A549 (cell line): ENCODE measurements at regions not wholly inside any gene's neighbourhood (a gene's known extent, or its start where the extent isn't known, plus 50 kb on each side); places are given as distances from the start of the nearest gene placed in this dataset.

Experiments
- ATAC-seq, 2 experiments: fragments of 200-7000 bp in 1 of 2; fragments of >200 bp in 1 of 2; cut with Nextera tagmentation in 1 of 2; cut with Tn5 transposase in 1 of 2; 3 replicates each; pipeline versions ENCODE4 v1.8.0 to v1.9.1; 2018 to 2020; ENCODE audit warnings: mild to moderate bottlenecking in 1 of 2, moderate library complexity in 1 of 2
- CTCF ChIA-PET: fragments of 300-600 bp; sonication (Branson Sonifier 250); formaldehyde crosslinking; extraction: SDS; loops from one replicate; lab custom pipeline; 2021; ENCODE audit warnings: antibody characterized with exemption, inconsistent platforms; lab: Yijun Ruan, JAX
- POLR2A ChIA-PET: fragments of 350-600 bp; formaldehyde crosslinking; extraction: SDS; loops from one replicate; lab custom pipeline; 2021; ENCODE audit warnings: antibody characterized with exemption, inconsistent platforms; lab: Yijun Ruan, JAX
- DNase-seq, 2 experiments: peaks; one replicate each; pipeline versions ENCODE4 v3.0.0 to v3.0.0-alpha.2; 2011 to 2016; ENCODE audit warnings: low read depth in 1 of 2, low spot score in 1 of 2
- FAIRE-seq: peaks from 2 replicates; lab custom pipeline; 2011; peaks lifted over from hg19 to GRCh38; lab: Jason Lieb, UNC
- H3K27ac ChIP-seq, 2 experiments: fragments of >200 bp; sonication (Bioruptor Twin); formaldehyde crosslinking; 3 replicates each; pipeline ENCODE4 v1.5.1; 2016 to 2017
- H3K4me1 ChIP-seq: fragments of >200 bp; sonication (Bioruptor Twin); formaldehyde crosslinking; 3 replicates; pipeline ENCODE4 v1.6.1; 2016
- H3K4me2 ChIP-seq: fragments of >200 bp; sonication (Bioruptor Twin); formaldehyde crosslinking; 3 replicates; pipeline ENCODE4 v1.6.1; 2016
- H3K4me3 ChIP-seq: fragments of >200 bp; sonication (Bioruptor Twin); formaldehyde crosslinking; 3 replicates; pipeline ENCODE4 v1.5.1; 2016
- H3K9me3 ChIP-seq: fragments of >200 bp; sonication (Bioruptor Twin); formaldehyde crosslinking; 3 replicates; pipeline ENCODE4 v1.6.1; 2016
- CEBPB ChIP-seq, 2 experiments: fragments of >200 bp in 1 of 2; sonication (Bioruptor Twin) in 1 of 2; formaldehyde crosslinking in 1 of 2; IDR thresholded peaks; 2 replicates each; pipeline ENCODE4 v1.6.1; 2012 to 2016
- CHD4 ChIP-seq: fragments of 200-600 bp; sonication (generic); IDR thresholded peaks from 2 replicates; pipeline ENCODE4 v1.6.1; 2016; ENCODE audit warnings: antibody characterized with exemption, mild to moderate bottlenecking, borderline replicate concordance
- EHMT2 ChIP-seq: fragments of 200-600 bp; sonication (generic); IDR thresholded peaks from 2 replicates; pipeline ENCODE4 v1.6.1; 2016; ENCODE audit warnings: antibody characterized with exemption, low read depth, mild to moderate bottlenecking, moderate library complexity
- EP300 ChIP-seq, 2 experiments: fragments of >200 bp; sonication (Bioruptor Twin); formaldehyde crosslinking; IDR thresholded peaks; 2 replicates in 1 of 2; 3 replicates in 1 of 2; pipeline ENCODE4 v1.6.1; 2016 to 2017
- ESRRA ChIP-seq: fragments of 150-350 bp; IDR thresholded peaks from 2 replicates; pipeline ENCODE4 v1.6.1; 2014; ENCODE audit warnings: mild to moderate bottlenecking, low read length, borderline replicate concordance
- FOSB ChIP-seq: fragments of 250-450 bp; sonication (Bioruptor Pico); IDR thresholded peaks from 2 replicates; pipeline ENCODE4 v1.5.0; 2020; ENCODE audit warnings: mild to moderate bottlenecking, moderate library complexity
- FOSL2 ChIP-seq, 2 experiments: fragments of 450-650 bp in 1 of 2; fragments of >200 bp in 1 of 2; sonication (Bioruptor Twin) in 1 of 2; formaldehyde crosslinking; IDR thresholded peaks; 2 replicates each; pipeline versions ENCODE4 v1.5.0 to v1.6.1; 2016 to 2020; ENCODE audit warnings: mild to moderate bottlenecking in 1 of 2, moderate library complexity in 1 of 2
- FOXS1 ChIP-seq: fragments of 250-450 bp; sonication (Bioruptor Pico); IDR thresholded peaks from 2 replicates; pipeline ENCODE4 v1.5.0; 2020; ENCODE audit warnings: mild to moderate bottlenecking, moderate library complexity
- HOXA7 ChIP-seq: fragments of 250-450 bp; sonication (Bioruptor Pico); IDR thresholded peaks from 2 replicates; pipeline ENCODE4 v1.5.0; 2020; ENCODE audit warnings: mild to moderate bottlenecking, moderate library complexity
- JUN ChIP-seq, 2 experiments: fragments of >200 bp; sonication (Bioruptor Twin); formaldehyde crosslinking; IDR thresholded peaks; 2 replicates in 1 of 2; 3 replicates in 1 of 2; pipeline ENCODE4 v1.6.1; 2016 to 2017
- JUNB ChIP-seq: fragments of >200 bp; sonication (Bioruptor Twin); formaldehyde crosslinking; IDR thresholded peaks from 2 replicates; pipeline ENCODE4 v1.6.1; 2016
- KDM1A ChIP-seq: fragments of 200-600 bp; sonication (generic); IDR thresholded peaks from 2 replicates; pipeline ENCODE4 v1.6.1; 2016; ENCODE audit warnings: low read depth, mild to moderate bottlenecking
- NPAS2 ChIP-seq: fragments of 250-450 bp; sonication (Bioruptor Pico); IDR thresholded peaks from 2 replicates; pipeline ENCODE4 v1.8.0; 2022; ENCODE audit warnings: mild to moderate bottlenecking, moderate library complexity, borderline replicate concordance
- NR3C1 ChIP-seq: fragments of >200 bp; sonication (Bioruptor Twin); formaldehyde crosslinking; IDR thresholded peaks from 3 replicates; pipeline ENCODE4 v1.6.1; 2017
- PHF8 ChIP-seq: fragments of 200-600 bp; sonication (generic); IDR thresholded peaks from 2 replicates; pipeline ENCODE4 v1.6.1; 2016; ENCODE audit warnings: low read depth, mild to moderate bottlenecking, antibody characterized with exemption, moderate library complexity, borderline replicate concordance
- POLR2A ChIP-seq: IDR thresholded peaks from 2 replicates; pipeline ENCODE4 v1.6.1; 2012; ENCODE audit warnings: mild to moderate bottlenecking, low read length
- POLR2AphosphoS2 ChIP-seq: conservative IDR thresholded peaks from 2 replicates; pipeline ENCODE4 v1.6.1; 2012; ENCODE audit warnings: low read length, improper control_type of control experiment, inconsistent platforms
- RAD21 ChIP-seq, 2 experiments: fragments of >200 bp in 1 of 2; sonication (Bioruptor Twin) in 1 of 2; formaldehyde crosslinking in 1 of 2; IDR thresholded peaks in 1 of 2; conservative IDR thresholded peaks in 1 of 2; 2 replicates in 1 of 2; 3 replicates in 1 of 2; pipeline ENCODE4 v1.6.1; 2012 to 2018; ENCODE audit warnings: inconsistent platforms in 1 of 2
- SMC3 ChIP-seq: fragments of >200 bp; sonication (Bioruptor Twin); formaldehyde crosslinking; IDR thresholded peaks from 3 replicates; pipeline ENCODE4 v1.6.1; 2018; ENCODE audit warnings: inconsistent platforms
- TFCP2L1 ChIP-seq: fragments of 250-450 bp; sonication (Bioruptor Pico); IDR thresholded peaks from 2 replicates; pipeline ENCODE4 v1.5.0; 2021; ENCODE audit warnings: mild to moderate bottlenecking
- TP53 ChIP-seq: fragments of 250-450 bp; sonication (Bioruptor Pico); IDR thresholded peaks from 2 replicates; pipeline ENCODE4 v1.5.0; 2021; ENCODE audit warnings: mild to moderate bottlenecking, moderate library complexity
- ZNF302 ChIP-seq: fragments of 250-450 bp; sonication (Bioruptor Pico); IDR thresholded peaks from 2 replicates; pipeline ENCODE4 v1.9.0; 2021; ENCODE audit warnings: inconsistent platforms, mild to moderate bottlenecking, moderate library complexity
- WGBS: methylation state at CpG from one replicate; pipeline ENCODE4 v1.1.6; 2017; ENCODE audit errors: missing lambda C conversion rate; 5-methylcytosine and 5-hydroxymethylcytosine counted together
- TF ChIP-seq, protein P1 (sequence below): fragments of 200-600 bp; sonication (generic); IDR thresholded peaks from 2 replicates; pipeline ENCODE4 v1.6.1; 2016; ENCODE audit warnings: antibody characterized with exemption, mild to moderate bottlenecking, moderate library complexity
- TF ChIP-seq, protein P2 (sequence below): IDR thresholded peaks from 2 replicates; pipeline ENCODE4 v1.6.1; 2012
- TF ChIP-seq, protein P3 (sequence below): fragments of >200 bp; sonication (Bioruptor Twin); formaldehyde crosslinking; IDR thresholded peaks from 2 replicates; pipeline ENCODE4 v1.6.1; 2016
- TF ChIP-seq, protein P4 (sequence below): IDR thresholded peaks from 2 replicates; pipeline ENCODE4 v1.6.1; 2012
- TF ChIP-seq, protein P5 (sequence below): IDR thresholded peaks from 2 replicates; pipeline ENCODE4 v1.6.1; 2012; ENCODE audit warnings: low read depth, borderline replicate concordance
- TF ChIP-seq, protein P6 (sequence below): fragments of 250-450 bp; sonication (Bioruptor Pico); IDR thresholded peaks from 2 replicates; pipeline ENCODE4 v1.5.0; 2021; ENCODE audit warnings: mild to moderate bottlenecking, moderate library complexity, borderline replicate concordance

DNA sequence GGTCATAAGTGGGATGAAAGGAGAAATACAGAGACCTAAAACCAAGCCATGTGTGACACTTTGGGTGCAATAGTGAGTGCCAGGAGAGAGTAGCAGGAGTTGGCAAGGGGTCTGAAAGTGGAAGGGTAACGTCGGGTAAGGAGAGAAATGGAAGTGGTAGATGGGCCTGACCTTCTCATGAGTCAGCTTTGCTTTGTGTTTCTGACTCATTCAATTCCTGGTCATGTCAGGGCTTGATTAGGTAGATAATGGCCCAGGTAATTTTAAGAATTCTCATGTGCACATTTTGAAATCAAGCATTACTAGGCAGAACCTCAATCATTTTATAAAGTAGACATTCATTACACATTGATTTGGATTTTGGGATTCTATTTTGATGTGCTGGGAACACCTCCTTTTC is 262.5 kb downstream of the SOX2 start (continued):
- TF ChIP-seq, protein P1, sequence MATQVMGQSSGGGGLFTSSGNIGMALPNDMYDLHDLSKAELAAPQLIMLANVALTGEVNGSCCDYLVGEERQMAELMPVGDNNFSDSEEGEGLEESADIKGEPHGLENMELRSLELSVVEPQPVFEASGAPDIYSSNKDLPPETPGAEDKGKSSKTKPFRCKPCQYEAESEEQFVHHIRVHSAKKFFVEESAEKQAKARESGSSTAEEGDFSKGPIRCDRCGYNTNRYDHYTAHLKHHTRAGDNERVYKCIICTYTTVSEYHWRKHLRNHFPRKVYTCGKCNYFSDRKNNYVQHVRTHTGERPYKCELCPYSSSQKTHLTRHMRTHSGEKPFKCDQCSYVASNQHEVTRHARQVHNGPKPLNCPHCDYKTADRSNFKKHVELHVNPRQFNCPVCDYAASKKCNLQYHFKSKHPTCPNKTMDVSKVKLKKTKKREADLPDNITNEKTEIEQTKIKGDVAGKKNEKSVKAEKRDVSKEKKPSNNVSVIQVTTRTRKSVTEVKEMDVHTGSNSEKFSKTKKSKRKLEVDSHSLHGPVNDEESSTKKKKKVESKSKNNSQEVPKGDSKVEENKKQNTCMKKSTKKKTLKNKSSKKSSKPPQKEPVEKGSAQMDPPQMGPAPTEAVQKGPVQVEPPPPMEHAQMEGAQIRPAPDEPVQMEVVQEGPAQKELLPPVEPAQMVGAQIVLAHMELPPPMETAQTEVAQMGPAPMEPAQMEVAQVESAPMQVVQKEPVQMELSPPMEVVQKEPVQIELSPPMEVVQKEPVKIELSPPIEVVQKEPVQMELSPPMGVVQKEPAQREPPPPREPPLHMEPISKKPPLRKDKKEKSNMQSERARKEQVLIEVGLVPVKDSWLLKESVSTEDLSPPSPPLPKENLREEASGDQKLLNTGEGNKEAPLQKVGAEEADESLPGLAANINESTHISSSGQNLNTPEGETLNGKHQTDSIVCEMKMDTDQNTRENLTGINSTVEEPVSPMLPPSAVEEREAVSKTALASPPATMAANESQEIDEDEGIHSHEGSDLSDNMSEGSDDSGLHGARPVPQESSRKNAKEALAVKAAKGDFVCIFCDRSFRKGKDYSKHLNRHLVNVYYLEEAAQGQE = no peak
- TF ChIP-seq TFCP2L1 (CRISPR knock-in tag) (no peak), CEBPB (IDR thresholded peaks at IDR 0.05) (no peak)
- TF ChIP-seq, protein P2, sequence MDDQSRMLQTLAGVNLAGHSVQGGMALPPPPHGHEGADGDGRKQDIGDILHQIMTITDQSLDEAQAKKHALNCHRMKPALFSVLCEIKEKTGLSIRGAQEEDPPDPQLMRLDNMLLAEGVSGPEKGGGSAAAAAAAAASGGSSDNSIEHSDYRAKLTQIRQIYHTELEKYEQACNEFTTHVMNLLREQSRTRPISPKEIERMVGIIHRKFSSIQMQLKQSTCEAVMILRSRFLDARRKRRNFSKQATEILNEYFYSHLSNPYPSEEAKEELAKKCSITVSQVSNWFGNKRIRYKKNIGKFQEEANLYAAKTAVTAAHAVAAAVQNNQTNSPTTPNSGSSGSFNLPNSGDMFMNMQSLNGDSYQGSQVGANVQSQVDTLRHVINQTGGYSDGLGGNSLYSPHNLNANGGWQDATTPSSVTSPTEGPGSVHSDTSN = no peak

DNA sequence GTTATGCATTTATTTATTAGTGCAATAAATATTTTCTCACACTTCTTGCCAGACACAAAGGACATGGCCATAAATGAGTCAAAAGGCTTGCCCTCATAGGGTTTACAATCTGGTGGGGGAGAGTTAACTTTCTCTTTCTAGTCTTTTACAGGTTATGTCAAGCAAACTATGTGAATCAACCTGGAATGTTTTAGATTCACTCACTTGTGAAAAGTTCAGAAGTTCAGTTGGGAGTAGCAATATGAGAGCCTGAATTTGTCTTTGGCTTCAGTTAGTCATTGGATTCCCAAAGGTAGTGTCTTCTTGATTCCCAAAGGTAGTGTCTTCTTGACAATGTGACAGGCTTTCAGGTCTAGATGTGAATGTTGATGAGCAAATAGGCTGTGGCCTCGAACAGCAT is 264.8 kb downstream of the SOX2 start:
- no peak overlapping the region for H3K4me3 ChIP-seq
- no peak for TF ChIP-seq POLR2A
- no peak for TF ChIP-seq POLR2AphosphoS2
- TF ChIP-seq, protein P3, sequence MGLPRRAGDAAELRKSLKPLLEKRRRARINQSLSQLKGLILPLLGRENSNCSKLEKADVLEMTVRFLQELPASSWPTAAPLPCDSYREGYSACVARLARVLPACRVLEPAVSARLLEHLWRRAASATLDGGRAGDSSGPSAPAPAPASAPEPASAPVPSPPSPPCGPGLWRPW = no peak
- no peak for TF ChIP-seq JUN (IDR thresholded peaks at IDR 0.05)
- no peak for TF ChIP-seq NR3C1
- TF ChIP-seq, protein P4, sequence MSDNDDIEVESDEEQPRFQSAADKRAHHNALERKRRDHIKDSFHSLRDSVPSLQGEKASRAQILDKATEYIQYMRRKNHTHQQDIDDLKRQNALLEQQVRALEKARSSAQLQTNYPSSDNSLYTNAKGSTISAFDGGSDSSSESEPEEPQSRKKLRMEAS = no peak
- TF ChIP-seq ZNF302 (CRISPR knock-in tag) = no peak
- no peaks in the 10 kb centered on the region for H3K9me3 ChIP-seq
- ChIA-PET POLR2A (no interaction called here), CTCF (no interaction called here)
- no peak overlapping the region for H3K4me2 ChIP-seq
- 14% methylated on average over 1 of the region's 1 CpG for WGBS
- FAIRE-seq = no peak
- no peak overlapping the region for H3K27ac ChIP-seq
- no peak for DNase-seq
- ATAC-seq = no peak
- no peaks in the 10 kb centered on the region for H3K4me1 ChIP-seq

DNA sequence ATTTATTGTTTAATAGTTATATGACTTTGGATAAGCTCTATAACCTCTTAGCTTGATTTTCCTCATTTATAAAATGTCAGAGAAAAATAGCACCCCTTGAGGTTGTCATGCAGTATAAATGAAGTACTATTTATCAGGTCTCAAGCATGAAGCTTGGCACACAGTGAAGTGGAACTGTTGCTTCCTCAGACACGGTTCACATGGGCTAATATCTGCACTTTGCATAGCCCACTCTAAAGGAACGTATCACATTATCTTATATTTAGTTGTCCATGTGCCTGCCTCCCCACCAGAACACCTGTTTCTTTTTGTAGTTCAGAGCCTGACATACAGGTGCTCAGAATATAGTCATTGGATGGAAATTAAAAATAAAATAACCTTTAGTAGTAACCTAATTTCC is 273.7 kb downstream of the SOX2 start:
- TF ChIP-seq, protein P5, sequence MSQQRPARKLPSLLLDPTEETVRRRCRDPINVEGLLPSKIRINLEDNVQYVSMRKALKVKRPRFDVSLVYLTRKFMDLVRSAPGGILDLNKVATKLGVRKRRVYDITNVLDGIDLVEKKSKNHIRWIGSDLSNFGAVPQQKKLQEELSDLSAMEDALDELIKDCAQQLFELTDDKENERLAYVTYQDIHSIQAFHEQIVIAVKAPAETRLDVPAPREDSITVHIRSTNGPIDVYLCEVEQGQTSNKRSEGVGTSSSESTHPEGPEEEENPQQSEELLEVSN = no peak
- TF ChIP-seq EHMT2 (no peak), JUNB (no peak), EP300 (IDR thresholded peaks at IDR 0.05) (no peak), RAD21 (conservative IDR thresholded peaks at IDR 0.05 in 1 of 2, IDR thresholded peaks at IDR 0.05 in 1 of 2) (no peak), PHF8 (no peak), CHD4 (no peak), TP53 (CRISPR knock-in tag) (no peak), NPAS2 (CRISPR knock-in tag) (no peak), FOXS1 (CRISPR knock-in tag) (no peak), ESRRA (no peak), SMC3 (no peak), FOSL2 (IDR thresholded peaks at IDR 0.05) (no peak), FOSL2 (CRISPR knock-in tag; IDR thresholded peaks at IDR 0.05) (no peak), POLR2A (no peak), HOXA7 (CRISPR knock-in tag) (no peak), KDM1A (no peak), FOSB (no peak)
- TF ChIP-seq, protein P2 = no peak
- TF ChIP-seq, protein P6, sequence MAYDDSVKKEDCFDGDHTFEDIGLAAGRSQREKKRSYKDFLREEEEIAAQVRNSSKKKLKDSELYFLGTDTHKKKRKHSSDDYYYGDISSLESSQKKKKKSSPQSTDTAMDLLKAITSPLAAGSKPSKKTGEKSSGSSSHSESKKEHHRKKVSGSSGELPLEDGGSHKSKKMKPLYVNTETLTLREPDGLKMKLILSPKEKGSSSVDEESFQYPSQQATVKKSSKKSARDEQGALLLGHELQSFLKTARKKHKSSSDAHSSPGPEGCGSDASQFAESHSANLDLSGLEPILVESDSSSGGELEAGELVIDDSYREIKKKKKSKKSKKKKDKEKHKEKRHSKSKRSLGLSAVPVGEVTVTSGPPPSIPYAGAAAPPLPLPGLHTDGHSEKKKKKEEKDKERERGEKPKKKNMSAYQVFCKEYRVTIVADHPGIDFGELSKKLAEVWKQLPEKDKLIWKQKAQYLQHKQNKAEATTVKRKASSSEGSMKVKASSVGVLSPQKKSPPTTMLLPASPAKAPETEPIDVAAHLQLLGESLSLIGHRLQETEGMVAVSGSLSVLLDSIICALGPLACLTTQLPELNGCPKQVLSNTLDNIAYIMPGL (CRISPR knock-in tag) = no peak
- H3K9me3 ChIP-seq = no peaks in the 10 kb centered on the region
- no peak for ATAC-seq
- no peak overlapping the region for H3K4me2 ChIP-seq
- ChIA-PET POLR2A (no interaction called here), CTCF (no interaction called here)
- no peak for DNase-seq
- no peak for FAIRE-seq
- no peak overlapping the region for H3K27ac ChIP-seq
- no peak overlapping the region for H3K4me3 ChIP-seq
- H3K4me1 ChIP-seq = no peaks in the 10 kb centered on the region
- 48% methylated on average over 2 of the region's 2 CpGs for WGBS
